ENCODE measurements at regions not wholly inside any gene's neighbourhood (a gene's known extent, or its start where the extent isn't known, plus 50 kb on each side); places are given as distances from the start of the nearest gene placed in this dataset.

DNA sequence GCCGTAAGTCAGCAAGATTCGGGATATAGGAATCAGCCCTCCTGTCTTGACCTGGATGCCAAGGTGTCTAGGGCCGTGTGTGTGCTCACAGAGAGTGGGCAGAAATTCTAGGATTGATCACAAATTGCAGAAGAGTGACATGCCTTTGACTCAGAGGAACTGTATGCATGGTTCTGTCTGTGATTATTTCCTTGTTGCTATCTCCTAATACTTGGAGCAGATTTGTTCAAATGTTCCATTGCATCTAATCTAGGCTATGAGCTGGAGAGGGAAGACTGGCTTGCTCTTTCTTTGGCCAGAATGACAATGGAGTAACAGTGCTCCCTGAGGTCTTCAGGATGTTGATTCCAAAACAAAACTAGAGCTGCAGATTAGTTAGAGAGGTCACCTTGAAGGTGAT is 115.0 kb downstream of the EN1 start:
- H3K27ac Mint-ChIP-seq: no peak overlapping the region
- no peak overlapping the region for H3K4me3 Mint-ChIP-seq
- DNase-seq: no peak
- no peak overlapping the region for H3K4me3 ChIP-seq (ENCODE audit: low read length)
- POLR2A ChIA-PET: no interaction called here
- CTCF ChIA-PET: no interaction called here
- no peaks in the 10 kb centered on the region for H3K27me3 Mint-ChIP-seq
- H3K27me3 ChIP-seq (ENCODE audit: insufficient read depth, low read length, poor library complexity, severe bottlenecking): no peaks in the 10 kb centered on the region
- H3K4me1 ChIP-seq (ENCODE audit: insufficient read depth, low read length): no peaks in the 10 kb centered on the region
- peaks cover 0 to 3% (median 2%) of the 10 kb centered on the region in 5 donors for H3K9me3 Mint-ChIP-seq
- H3K4me1 Mint-ChIP-seq: no peaks in the 10 kb centered on the region
- no peak overlapping the region for H3K27ac ChIP-seq (ENCODE audit: low read depth, low read length)
- no peaks in the 10 kb centered on the region for H3K36me3 ChIP-seq (ENCODE audit: insufficient read depth, low read length)
- no peaks in the 10 kb centered on the region for H3K36me3 Mint-ChIP-seq
- H3K9me3 ChIP-seq (ENCODE audit: low read length): no peaks in the 10 kb centered on the region

DNA sequence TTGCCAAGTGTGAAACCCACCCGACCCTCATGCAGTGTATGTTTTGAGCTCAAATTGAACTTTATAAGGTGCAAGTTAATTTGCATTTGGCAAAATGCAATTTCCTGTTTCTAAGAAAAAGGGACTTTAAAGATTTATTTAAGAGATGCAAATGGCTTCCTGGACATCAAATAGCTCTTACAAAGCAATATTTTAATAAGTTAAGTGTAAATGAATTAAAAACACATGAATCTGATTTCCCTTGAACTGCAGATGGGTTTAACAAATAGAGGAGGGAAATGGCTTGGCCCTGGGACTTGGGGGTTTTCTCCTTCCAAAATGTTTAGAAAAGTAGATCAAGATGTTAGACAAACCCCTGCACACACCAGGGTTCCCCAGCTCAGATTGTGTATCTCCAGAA is 116.0 kb downstream of the EN1 start:
- H3K4me1 Mint-ChIP-seq: no peaks in the 10 kb centered on the region
- Histone ChIP-seq H3K4me1 (ENCODE audit: insufficient read depth, low read length) (no peaks in the 10 kb centered on the region), H3K9me3 (ENCODE audit: low read length) (no peaks in the 10 kb centered on the region), H3K27me3 (ENCODE audit: insufficient read depth, low read length, poor library complexity, severe bottlenecking) (no peaks in the 10 kb centered on the region), H3K4me3 (ENCODE audit: low read length) (no peak overlapping the region), H3K36me3 (ENCODE audit: insufficient read depth, low read length) (no peaks in the 10 kb centered on the region), H3K27ac (ENCODE audit: low read depth, low read length) (no peak overlapping the region)
- DNase-seq: no peak
- H3K9me3 Mint-ChIP-seq: peaks cover 0 to 4% (median 3%) of the 10 kb centered on the region in 5 donors
- ChIA-PET CTCF (no interaction called here), POLR2A (no interaction called here)
- H3K4me3 Mint-ChIP-seq: no peak overlapping the region
- H3K27me3 Mint-ChIP-seq: no peaks in the 10 kb centered on the region
- H3K27ac Mint-ChIP-seq: no peak overlapping the region
- H3K36me3 Mint-ChIP-seq: no peaks in the 10 kb centered on the region

DNA sequence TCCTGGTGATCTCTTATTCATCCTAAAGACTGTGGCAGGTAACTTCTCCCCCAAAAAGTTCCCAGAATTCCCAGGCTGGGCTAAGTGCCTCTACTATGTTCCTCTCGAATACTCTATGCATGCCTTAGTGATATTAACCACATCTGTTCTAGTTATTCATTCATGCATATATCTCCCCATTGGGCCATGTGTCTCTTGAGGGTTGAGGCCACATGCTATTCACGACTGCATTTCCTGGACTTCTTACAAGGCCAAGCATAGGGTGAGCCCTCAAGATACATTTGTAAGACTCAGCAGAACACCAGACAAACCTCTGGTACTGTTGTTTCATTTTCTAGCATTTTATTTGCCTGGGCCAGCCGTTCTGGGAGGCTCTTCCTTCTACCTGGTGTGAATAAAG is 117.0 kb downstream of the EN1 start:
- Histone ChIP-seq H3K4me1 (ENCODE audit: insufficient read depth, low read length) (no peaks in the 10 kb centered on the region), H3K27ac (ENCODE audit: low read depth, low read length) (no peak overlapping the region), H3K27me3 (ENCODE audit: insufficient read depth, low read length, poor library complexity, severe bottlenecking) (peaks cover 6% of the 10 kb centered on the region), H3K4me3 (ENCODE audit: low read length) (no peak overlapping the region), H3K9me3 (ENCODE audit: low read length) (no peaks in the 10 kb centered on the region), H3K36me3 (ENCODE audit: insufficient read depth, low read length) (no peaks in the 10 kb centered on the region)
- Mint-ChIP-seq H3K9me3 (peaks cover 0 to 5% (median 3%) of the 10 kb centered on the region in 5 donors), H3K27ac (no peak overlapping the region), H3K4me1 (no peaks in the 10 kb centered on the region), H3K4me3 (no peak overlapping the region), H3K36me3 (no peaks in the 10 kb centered on the region), H3K27me3 (no peaks in the 10 kb centered on the region)
- no peak for DNase-seq
- ChIA-PET POLR2A (no interaction called here), CTCF (no interaction called here)

DNA sequence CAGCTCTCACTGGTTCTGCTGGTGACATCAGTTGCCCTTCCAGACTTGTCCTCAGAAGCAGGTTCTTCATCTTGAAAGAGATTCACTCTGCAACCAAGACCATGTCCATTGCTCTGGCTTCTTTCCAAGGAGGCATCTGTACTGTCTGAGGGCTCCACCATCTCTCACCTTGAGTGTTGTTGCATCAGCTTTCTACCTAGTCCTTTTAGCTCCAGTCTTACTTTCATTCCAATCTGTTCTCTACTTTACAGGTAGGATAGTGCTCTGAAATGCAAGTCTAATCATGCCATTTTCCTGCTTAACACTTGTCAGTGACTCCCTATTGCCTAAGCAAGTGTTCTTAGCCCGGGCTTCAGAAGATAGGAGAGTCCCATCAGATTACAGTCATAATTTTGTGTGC is 117.7 kb downstream of the EN1 start:
- no peak overlapping the region for H3K4me3 Mint-ChIP-seq
- Histone ChIP-seq H3K27me3 (ENCODE audit: insufficient read depth, low read length, poor library complexity, severe bottlenecking) (peaks cover 6% of the 10 kb centered on the region), H3K9me3 (ENCODE audit: low read length) (no peaks in the 10 kb centered on the region), H3K36me3 (ENCODE audit: insufficient read depth, low read length) (no peaks in the 10 kb centered on the region), H3K4me3 (ENCODE audit: low read length) (no peak overlapping the region), H3K27ac (ENCODE audit: low read depth, low read length) (no peak overlapping the region), H3K4me1 (ENCODE audit: insufficient read depth, low read length) (no peaks in the 10 kb centered on the region)
- H3K27ac Mint-ChIP-seq: no peak overlapping the region
- ChIA-PET POLR2A (no interaction called here), CTCF (no interaction called here)
- DNase-seq: no peak
- H3K27me3 Mint-ChIP-seq: peaks cover 0 to 2% of the 10 kb centered on the region in 2 donors
- no peaks in the 10 kb centered on the region for H3K36me3 Mint-ChIP-seq
- peaks cover 0 to 5% (median 3%) of the 10 kb centered on the region in 5 donors for H3K9me3 Mint-ChIP-seq
- H3K4me1 Mint-ChIP-seq: no peaks in the 10 kb centered on the region

- no peak overlapping the region for H3K4me3 ChIP-seq (ENCODE audit: low read length)
- CTCF ChIA-PET: no interaction called here
- no peak overlapping the region for H3K27ac ChIP-seq (ENCODE audit: low read depth, low read length)
These were observed 118.5 kb downstream of the EN1 start for GRCh38 chr2:118728984-118729383.

GRCh38 chr2:118726821-118727220 is 120.6 kb downstream of the EN1 start:
- ChIA-PET POLR2A (no interaction called here), CTCF (no interaction called here)
- no peaks in the 10 kb centered on the region for H3K36me3 Mint-ChIP-seq
- H3K27ac Mint-ChIP-seq: no peak overlapping the region
- Histone ChIP-seq H3K36me3 (ENCODE audit: insufficient read depth, low read length) (no peaks in the 10 kb centered on the region), H3K4me3 (ENCODE audit: low read length) (no peak overlapping the region), H3K9me3 (ENCODE audit: low read length) (no peaks in the 10 kb centered on the region), H3K27me3 (ENCODE audit: insufficient read depth, low read length, poor library complexity, severe bottlenecking) (peaks cover 6% of the 10 kb centered on the region), H3K27ac (ENCODE audit: low read depth, low read length) (no peak overlapping the region), H3K4me1 (ENCODE audit: insufficient read depth, low read length) (no peaks in the 10 kb centered on the region)
- DNase-seq: no peak
- peaks cover 0 to 5% (median 3%) of the 10 kb centered on the region in 5 donors for H3K9me3 Mint-ChIP-seq
- H3K4me1 Mint-ChIP-seq: no peaks in the 10 kb centered on the region
- peaks cover 3 to 6% of the 10 kb centered on the region in 2 donors for H3K27me3 Mint-ChIP-seq
- H3K4me3 Mint-ChIP-seq: no peak overlapping the region

More at GRCh38 chr2:118728984-118729383, 118.5 kb downstream of the EN1 start:
- H3K4me3 Mint-ChIP-seq: no peak overlapping the region
- Histone ChIP-seq H3K4me1 (ENCODE audit: insufficient read depth, low read length) (no peaks in the 10 kb centered on the region), H3K9me3 (ENCODE audit: low read length) (no peaks in the 10 kb centered on the region), H3K27me3 (ENCODE audit: insufficient read depth, low read length, poor library complexity, severe bottlenecking) (peaks cover 6% of the 10 kb centered on the region), H3K36me3 (ENCODE audit: insufficient read depth, low read length) (no peaks in the 10 kb centered on the region)
- POLR2A ChIA-PET: no interaction called here
- H3K27ac Mint-ChIP-seq: no peak overlapping the region
- H3K4me1 Mint-ChIP-seq: no peaks in the 10 kb centered on the region
- DNase-seq: no peak
- H3K36me3 Mint-ChIP-seq: no peaks in the 10 kb centered on the region
- H3K9me3 Mint-ChIP-seq: peaks cover 0 to 5% (median 3%) of the 10 kb centered on the region in 5 donors
- peaks cover 3% of the 10 kb centered on the region in 2 donors for H3K27me3 Mint-ChIP-seq

DNA sequence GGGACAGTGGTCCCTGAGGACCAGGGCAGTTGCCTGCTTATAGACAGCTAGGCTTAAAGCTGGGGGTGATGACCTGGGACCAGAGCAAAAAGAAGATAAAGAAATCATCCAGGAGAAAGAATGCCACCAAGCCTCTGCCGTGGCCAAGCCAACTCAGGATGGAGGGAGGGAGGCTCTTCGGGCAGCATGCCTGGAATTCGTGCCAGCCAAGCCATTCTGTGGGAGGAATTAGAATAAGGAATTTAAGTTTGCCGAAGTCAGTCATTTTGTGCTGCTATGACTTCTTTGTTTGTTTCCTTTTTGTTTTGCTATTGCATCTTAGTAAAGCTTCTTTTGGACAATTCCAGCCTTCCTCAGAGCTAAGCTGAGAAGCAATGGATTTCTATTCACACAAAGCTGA is 124.1 kb downstream of the EN1 start:
- Mint-ChIP-seq H3K36me3 (no peaks in the 10 kb centered on the region), H3K4me1 (no peaks in the 10 kb centered on the region), H3K27me3 (peaks cover 3 to 6% of the 10 kb centered on the region in 2 donors), H3K27ac (no peak overlapping the region), H3K4me3 (no peak overlapping the region), H3K9me3 (peaks cover 0 to 5% (median 2%) of the 10 kb centered on the region in 5 donors)
- ChIA-PET POLR2A (no interaction called here), CTCF (no interaction called here)
- H3K4me3 ChIP-seq (ENCODE audit: low read length): no peak overlapping the region
- no peaks in the 10 kb centered on the region for H3K9me3 ChIP-seq (ENCODE audit: low read length)
- H3K27ac ChIP-seq (ENCODE audit: low read depth, low read length): no peak overlapping the region
- H3K27me3 ChIP-seq (ENCODE audit: insufficient read depth, low read length, poor library complexity, severe bottlenecking): peaks cover 6% of the 10 kb centered on the region
- no peak for DNase-seq
- H3K4me1 ChIP-seq (ENCODE audit: insufficient read depth, low read length): no peaks in the 10 kb centered on the region
- H3K36me3 ChIP-seq (ENCODE audit: insufficient read depth, low read length): no peaks in the 10 kb centered on the region

DNA sequence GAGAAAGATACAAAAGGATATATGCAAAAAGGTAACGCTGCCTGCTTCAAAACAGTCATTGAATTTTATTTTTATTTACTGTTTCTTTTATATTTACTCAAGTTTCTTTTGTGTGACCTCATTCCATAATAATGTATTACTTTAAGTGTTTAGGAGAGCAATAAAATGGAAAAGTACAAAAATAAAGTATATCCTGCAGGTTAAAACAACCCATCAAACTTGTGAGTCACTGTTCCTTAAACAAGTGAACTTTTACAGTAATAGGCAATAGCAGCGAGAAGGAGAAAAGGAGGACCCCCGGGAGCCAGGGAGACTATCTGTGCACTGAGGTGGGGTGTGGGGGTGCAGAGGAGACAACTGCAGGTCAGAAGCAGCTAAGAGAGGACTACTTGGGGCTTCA is 124.5 kb downstream of the EN1 start:
- Histone ChIP-seq H3K27ac (ENCODE audit: low read depth, low read length) (no peak overlapping the region), H3K36me3 (ENCODE audit: insufficient read depth, low read length) (no peaks in the 10 kb centered on the region), H3K9me3 (ENCODE audit: low read length) (no peaks in the 10 kb centered on the region), H3K4me1 (ENCODE audit: insufficient read depth, low read length) (no peaks in the 10 kb centered on the region), H3K27me3 (ENCODE audit: insufficient read depth, low read length, poor library complexity, severe bottlenecking) (peaks cover 6% of the 10 kb centered on the region), H3K4me3 (ENCODE audit: low read length) (no peak overlapping the region)
- H3K4me3 Mint-ChIP-seq: no peak overlapping the region
- peaks cover 3 to 6% of the 10 kb centered on the region in 2 donors for H3K27me3 Mint-ChIP-seq
- DNase-seq: no peak
- no peak overlapping the region for H3K27ac Mint-ChIP-seq
- H3K36me3 Mint-ChIP-seq: no peaks in the 10 kb centered on the region
- H3K4me1 Mint-ChIP-seq: no peaks in the 10 kb centered on the region
- ChIA-PET CTCF (no interaction called here), POLR2A (no interaction called here)
- H3K9me3 Mint-ChIP-seq: peaks cover 0 to 5% (median 2%) of the 10 kb centered on the region in 5 donors
